Astrocyte of the cerebellum (primary cell): ENCODE measurements at regions not wholly inside any gene's neighbourhood (a gene's known extent, or its start where the extent isn't known, plus 50 kb on each side); places are given as distances from the start of the nearest gene placed in this dataset.

Source experiments
- DNase-seq: peaks from one replicate; pipeline ENCODE4 v3.0.0-alpha.2; 2011; ENCODE audit warnings: low read depth
- H3K4me3 ChIP-seq: 2 replicates; pipeline ENCODE4 v1.5.1; 2011; ENCODE audit warnings: mild to moderate bottlenecking, low read depth, low read length, moderate library complexity
- in situ Hi-C: cut with HindIII; loops from 2 replicates; pipeline ENCODE4 v1.10.0; 2017; ENCODE audit warnings: low sequenced_read_pairs
- TF ChIP-seq, protein P1 (sequence below): IDR thresholded peaks from 2 replicates; pipeline ENCODE4 v1.5.1; 2012; ENCODE audit warnings: low read length, low read depth, moderate library complexity, mild to moderate bottlenecking; ENCODE audit errors: missing control alignments

DNA sequence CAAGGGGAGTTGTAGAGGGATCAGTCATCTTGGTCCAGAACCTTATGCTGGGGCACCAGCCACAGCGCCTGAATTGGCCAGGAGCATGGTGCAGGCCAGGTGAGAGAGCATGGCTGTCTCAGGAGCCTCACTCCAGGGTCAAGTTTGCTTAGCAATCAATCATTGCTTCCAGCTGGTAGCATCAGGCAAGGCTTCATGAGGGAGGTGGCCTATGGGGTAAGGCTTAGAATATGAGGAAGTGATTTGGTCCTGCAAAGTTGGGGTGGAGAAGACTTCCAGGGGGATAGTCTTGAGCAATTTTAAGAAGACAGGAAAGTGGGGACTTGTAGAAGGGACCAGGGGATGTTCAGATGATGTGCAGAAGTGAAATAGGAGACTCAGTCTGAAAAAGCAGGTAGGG lies 53.9 kb upstream of the PITX1 start:
- in situ Hi-C loops: no loop called here
- TF ChIP-seq, protein P1, sequence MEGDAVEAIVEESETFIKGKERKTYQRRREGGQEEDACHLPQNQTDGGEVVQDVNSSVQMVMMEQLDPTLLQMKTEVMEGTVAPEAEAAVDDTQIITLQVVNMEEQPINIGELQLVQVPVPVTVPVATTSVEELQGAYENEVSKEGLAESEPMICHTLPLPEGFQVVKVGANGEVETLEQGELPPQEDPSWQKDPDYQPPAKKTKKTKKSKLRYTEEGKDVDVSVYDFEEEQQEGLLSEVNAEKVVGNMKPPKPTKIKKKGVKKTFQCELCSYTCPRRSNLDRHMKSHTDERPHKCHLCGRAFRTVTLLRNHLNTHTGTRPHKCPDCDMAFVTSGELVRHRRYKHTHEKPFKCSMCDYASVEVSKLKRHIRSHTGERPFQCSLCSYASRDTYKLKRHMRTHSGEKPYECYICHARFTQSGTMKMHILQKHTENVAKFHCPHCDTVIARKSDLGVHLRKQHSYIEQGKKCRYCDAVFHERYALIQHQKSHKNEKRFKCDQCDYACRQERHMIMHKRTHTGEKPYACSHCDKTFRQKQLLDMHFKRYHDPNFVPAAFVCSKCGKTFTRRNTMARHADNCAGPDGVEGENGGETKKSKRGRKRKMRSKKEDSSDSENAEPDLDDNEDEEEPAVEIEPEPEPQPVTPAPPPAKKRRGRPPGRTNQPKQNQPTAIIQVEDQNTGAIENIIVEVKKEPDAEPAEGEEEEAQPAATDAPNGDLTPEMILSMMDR: no peak
- no peak overlapping the region for H3K4me3 ChIP-seq
- no peak for DNase-seq

DNA sequence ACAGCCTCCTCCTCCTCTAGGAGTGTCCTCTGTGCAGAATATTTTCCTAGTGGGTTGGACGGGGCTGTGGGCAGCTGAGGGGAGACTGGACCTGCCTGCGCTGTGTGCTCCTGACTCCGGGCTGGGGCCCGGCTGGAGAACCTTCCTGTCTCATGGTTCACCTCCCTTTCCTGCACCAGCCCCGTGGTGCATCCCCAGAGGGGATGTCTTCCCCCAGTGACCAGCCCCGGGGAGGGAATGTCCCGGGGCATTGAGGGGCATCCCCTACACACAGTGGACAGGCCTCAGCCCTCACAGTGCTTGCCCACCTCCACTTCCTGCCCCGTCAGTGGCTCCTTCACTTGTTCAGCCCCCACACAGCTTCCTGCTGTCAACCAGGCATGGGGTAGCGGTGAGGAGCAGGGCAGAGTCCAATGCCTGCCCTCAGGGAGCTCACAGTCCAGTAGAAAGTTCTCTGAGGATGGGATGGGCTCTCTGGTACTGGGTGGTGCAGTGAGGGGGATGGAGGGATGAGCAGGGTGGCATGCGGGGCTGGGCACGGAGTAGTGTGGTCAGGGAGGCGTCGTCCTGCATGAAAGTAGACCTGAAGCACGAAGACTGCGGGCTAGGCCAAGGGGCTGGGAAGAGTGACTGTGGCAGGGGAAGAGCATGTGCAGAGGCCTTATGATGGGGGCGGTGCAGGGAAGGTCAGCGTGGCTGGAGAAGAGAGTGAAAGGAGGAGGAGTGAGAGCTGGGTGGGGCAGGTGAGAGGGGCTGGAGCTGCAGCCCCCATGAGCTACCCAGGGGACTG lies 52.1 kb upstream of the PITX1 start:
- TF ChIP-seq, protein P1: no peak
- no peak overlapping the region for H3K4me3 ChIP-seq
- no peak for DNase-seq
- in situ Hi-C loops: no loop called here

DNA sequence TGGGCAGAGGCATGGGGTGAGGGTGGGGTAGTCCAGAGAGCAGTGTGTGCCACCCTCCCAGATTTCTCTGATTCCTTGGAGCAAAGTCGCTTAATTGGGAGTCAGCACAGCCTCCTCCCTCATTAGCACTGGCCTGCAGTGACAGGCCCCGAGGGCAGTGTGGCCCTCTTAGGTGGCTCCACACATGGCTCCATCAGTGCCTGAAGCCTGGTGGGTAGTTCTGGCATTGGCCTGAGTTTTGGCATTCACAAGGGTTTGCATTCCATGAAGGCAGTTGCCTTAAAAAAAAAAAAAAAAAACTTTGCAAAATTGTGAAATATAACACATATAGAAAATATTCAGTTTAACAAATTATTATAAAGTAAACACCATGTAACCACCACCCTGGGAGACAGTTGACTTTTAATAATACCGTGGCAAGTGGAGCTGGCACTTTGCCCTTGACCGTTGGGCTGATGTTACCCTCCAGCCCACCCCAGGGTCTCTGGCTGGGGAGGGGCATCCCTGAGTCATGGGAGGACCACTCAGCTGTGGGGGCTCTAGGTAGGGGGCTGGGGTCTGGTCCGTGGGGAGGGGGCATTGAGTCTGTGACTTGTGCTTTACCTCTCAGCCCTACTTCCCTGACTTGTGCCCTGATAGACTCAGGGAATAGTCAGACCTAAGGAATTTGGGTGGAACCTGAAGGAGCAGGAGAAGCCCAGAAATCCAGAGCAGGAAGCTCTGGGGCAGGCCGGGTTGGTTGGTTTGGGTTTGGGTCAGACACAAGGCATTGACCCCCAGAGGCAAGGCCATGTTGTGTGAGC lies 51.3 kb upstream of the PITX1 start:
- H3K4me3 ChIP-seq: no peak overlapping the region
- TF ChIP-seq, protein P1: no peak
- in situ Hi-C loops: no loop called here
- no peak for DNase-seq
